ENCODE measurements at regions not wholly inside any gene's neighbourhood (a gene's known extent, or its start where the extent isn't known, plus 50 kb on each side); places are given as distances from the start of the nearest gene placed in this dataset.

DNA sequence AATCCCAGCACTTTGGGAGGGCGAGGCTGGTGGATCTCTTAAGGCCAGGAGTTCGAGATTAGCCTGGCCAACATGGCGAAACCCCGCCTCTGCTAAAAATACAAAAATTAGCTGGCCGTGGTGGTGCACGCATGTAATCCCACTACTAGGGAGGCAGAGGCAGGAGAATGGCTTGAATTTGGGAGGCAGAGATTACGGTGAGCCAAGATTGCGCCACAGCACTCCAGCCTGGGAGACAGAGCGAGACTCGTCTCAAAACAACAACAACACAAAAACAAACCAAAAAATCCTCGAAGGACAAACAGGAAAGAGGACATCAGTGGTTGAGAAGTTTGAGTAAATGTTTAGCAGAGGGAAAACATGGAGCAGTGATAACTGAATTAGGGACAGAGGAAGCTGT, 52.3 kb upstream of the FAM3C start:
- TF ChIP-seq, protein P1, sequence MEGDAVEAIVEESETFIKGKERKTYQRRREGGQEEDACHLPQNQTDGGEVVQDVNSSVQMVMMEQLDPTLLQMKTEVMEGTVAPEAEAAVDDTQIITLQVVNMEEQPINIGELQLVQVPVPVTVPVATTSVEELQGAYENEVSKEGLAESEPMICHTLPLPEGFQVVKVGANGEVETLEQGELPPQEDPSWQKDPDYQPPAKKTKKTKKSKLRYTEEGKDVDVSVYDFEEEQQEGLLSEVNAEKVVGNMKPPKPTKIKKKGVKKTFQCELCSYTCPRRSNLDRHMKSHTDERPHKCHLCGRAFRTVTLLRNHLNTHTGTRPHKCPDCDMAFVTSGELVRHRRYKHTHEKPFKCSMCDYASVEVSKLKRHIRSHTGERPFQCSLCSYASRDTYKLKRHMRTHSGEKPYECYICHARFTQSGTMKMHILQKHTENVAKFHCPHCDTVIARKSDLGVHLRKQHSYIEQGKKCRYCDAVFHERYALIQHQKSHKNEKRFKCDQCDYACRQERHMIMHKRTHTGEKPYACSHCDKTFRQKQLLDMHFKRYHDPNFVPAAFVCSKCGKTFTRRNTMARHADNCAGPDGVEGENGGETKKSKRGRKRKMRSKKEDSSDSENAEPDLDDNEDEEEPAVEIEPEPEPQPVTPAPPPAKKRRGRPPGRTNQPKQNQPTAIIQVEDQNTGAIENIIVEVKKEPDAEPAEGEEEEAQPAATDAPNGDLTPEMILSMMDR (IDR thresholded peaks at IDR 0.05): no peak
- no peak for TF ChIP-seq POLR2AphosphoS5 (IDR thresholded peaks at IDR 0.05)

All from stomach (tissue), 4 donors.